HG02870 (cell line): ENCODE measurements at regions not wholly inside any gene's neighbourhood (a gene's known extent, or its start where the extent isn't known, plus 50 kb on each side); places are given as distances from the start of the nearest gene placed in this dataset.
"Not testable (repeated sequence)": the region's sequence is repeated elsewhere in the genome, so short reads cannot be mapped to it uniquely, and the experiment has no call there.

ENCODE experiments used
- ATAC-seq: cut with Tn5 transposase; IDR thresholded peaks from one replicate; pipeline ENCODE4 v1.9.1; 2021; ENCODE audit warnings: mild to moderate bottlenecking, moderate library complexity; ENCODE audit not compliant: unreplicated experiment

DNA sequence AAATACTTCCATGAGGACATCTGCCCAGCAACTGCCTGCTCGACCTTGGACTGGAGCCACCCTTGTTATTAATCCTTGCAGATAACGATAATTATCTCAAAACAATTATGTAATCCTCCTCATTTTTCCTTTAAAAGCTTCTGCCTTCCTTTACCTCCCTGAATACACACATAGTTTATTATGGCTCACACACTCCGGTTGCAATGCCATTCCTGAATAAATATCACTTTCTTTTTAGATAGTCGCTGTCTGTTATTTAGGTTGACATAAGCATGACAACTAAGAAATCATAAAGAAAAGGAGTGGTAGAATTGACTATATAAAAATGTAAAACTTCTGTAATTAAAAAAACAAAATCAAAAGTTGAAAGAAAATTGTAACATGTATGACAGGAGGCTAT, 64.8 kb downstream of the B4GALT7 start:
- not testable (repeated sequence) for ATAC-seq

DNA sequence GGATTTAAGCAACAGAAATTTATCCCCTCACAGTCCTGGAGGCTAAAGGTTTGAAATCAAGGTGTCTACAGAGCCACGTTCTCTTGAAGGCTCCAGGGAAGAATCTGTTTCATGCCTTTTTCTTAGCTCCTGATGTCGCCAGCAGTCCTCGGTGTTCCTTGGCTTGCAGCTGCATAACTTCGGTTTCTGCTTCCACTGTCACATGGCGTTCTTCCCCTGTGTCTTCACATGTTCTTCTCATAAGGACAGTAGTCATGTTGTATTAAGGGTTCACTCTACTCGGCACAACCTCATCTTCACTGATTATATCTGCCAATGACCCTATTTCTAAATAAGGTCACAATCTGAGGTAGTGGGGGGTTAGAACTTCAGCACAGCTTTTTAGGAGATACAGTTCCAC, 65.2 kb downstream of the B4GALT7 start:
- ATAC-seq, result not testable (repeated sequence)

DNA sequence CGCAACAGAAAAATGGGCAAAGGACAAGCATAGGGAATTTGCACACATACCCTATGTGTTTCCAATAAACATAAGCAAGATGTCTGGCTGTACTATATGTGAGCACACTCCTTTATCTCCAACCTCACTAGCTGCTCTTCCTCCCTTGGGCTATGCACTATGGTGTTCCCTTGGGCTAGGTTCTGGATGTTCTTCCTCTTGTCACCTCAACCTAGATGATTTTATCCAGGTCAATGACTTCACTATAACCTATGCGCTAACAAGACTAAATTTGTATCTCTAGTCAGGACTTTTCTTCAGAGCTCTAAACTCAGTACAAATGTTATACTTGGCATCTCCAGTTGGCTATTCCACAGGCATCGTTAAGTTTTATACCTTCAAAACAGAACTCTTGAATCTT, 66.0 kb downstream of the B4GALT7 start:
- ATAC-seq, result not testable (repeated sequence)

DNA sequence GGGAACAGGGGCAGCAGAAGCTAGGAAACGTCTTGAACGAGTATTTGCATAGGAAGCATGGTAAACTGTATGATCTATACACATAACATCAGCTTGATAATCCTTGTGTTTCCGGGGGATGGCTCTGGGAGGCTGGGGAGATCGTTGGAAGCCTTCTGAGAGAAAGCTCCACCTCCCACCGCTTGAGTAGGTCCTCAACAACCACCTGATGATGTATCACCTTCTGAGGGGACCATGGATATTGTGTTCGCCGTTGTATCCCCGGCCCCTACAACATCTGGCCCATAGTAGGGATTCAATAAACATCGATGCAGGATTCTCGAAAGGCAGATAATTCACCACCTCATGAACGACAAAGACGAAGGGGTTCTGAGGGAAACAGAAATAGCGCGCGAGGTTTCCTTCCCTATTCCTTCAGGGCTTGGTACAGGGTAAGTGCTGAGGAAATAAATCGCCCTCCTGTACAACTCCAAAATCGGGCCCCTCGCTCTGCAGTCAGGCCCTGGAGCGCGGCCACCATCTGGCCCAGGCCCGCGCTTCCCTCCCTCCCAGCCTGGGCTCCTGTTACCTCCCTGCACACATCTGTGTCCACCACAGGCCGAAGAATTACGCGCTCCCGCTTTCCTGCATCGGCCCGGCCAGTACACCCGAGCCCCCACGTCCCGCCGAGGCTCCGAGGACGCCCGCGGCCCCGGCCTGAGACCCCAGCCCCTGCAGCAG, 71.3 kb downstream of the B4GALT7 start:
- ATAC-seq, result peak; percentile 33

DNA sequence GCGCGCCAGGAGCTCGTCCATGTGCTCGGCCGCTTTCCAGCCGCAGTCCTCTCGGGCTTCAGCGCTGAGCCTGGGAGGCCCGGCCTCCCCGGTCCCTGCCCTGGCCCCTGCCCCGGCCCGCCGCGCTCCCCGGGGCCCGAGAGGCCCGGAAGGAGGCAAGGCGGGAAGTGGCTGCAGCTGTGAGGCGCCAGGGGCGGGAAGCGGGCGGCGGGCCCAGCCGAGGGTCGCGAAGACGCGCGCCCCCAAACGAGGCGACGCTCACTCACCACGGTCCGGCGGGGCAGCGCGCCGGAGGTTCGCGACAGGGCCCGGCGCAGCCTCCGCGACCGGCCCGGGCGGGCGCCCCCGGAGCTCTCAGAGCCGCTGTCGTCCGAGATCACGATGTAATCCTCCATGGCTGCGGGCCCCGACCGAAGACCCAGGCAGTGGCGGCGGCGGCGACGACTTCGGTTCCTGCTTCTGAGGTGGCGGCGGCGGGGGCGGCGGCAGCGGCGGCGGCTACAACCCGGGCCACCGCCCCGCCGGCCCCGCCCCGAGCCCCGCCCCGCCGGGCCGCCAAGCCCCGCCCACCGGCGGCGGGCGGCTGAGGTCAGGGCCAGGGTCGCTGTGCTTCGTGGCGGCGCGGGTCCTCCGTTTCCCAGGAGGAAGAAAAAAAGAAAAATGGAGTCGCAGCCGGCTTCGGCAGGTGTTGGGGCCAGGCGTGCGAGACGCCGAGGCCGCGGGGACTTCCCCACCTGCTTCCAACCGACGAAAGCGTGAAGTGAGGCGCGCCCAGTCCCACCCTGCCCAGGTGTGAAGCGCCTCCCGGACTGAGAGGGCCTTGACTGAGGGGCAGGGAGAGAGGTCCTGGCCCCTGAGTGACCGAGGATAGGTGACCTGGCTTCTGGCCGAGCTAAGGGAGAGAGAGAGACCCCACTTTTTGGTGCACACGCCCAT, 72.1 kb downstream of the B4GALT7 start:
- peak; percentile 65 for ATAC-seq
